Stimulated activated CD4-positive, alpha-beta T cell treated with anti-CD3 and anti-CD28 coated beads, Interleukin-2, amount 100 ng/mL, for 48 hours (primary cell): ENCODE measurements at regions not wholly inside any gene's neighbourhood (a gene's known extent, or its start where the extent isn't known, plus 50 kb on each side); places are given as distances from the start of the nearest gene placed in this dataset.

Experiments used
- DNase-seq, 2 donors: peaks; one replicate each; pipeline ENCODE4 v3.0.0-alpha.2; 2020

- DNase-seq: no peak
Observed at GRCh38 chr21:39051588-39051949, 131.7 kb downstream of the PSMG1 start.

GRCh38 chr21:39050841-39051587 is 132.2 kb downstream of the PSMG1 start:
- no peak for DNase-seq

- no peak for DNase-seq
Observed at GRCh38 chr21:39048574-39048973, 134.7 kb downstream of the PSMG1 start.

GRCh38 chr21:39048064-39048463 is 135.2 kb downstream of the PSMG1 start:
- DNase-seq: no peak

GRCh38 chr21:39047046-39047445 is 136.2 kb downstream of the PSMG1 start:
- DNase-seq: no peak

GRCh38 chr21:39046236-39046916 is 136.9 kb downstream of the PSMG1 start:
- no peak for DNase-seq

- no peak for DNase-seq
Observed at GRCh38 chr21:39041816-39042215, 141.4 kb downstream of the PSMG1 start.

GRCh38 chr21:39040494-39041110 is 142.6 kb downstream of the PSMG1 start:
- DNase-seq: no peak

GRCh38 chr21:39037807-39038405 is 145.3 kb downstream of the PSMG1 start:
- peak in 1 of 2 donors; percentile 4 for DNase-seq

GRCh38 chr21:39036581-39036980 is 146.7 kb downstream of the PSMG1 start:
- DNase-seq: no peak

- DNase-seq: no peak
Observed at GRCh38 chr21:39034590-39035536, 148.4 kb downstream of the PSMG1 start.

- DNase-seq: no peak
Observed at GRCh38 chr21:39033878-39034589, 149.2 kb downstream of the PSMG1 start.

GRCh38 chr21:39029900-39030884 is 153.1 kb downstream of the PSMG1 start:
- DNase-seq: no peak

GRCh38 chr21:39029086-39029755 is 154.0 kb downstream of the PSMG1 start:
- no peak for DNase-seq

- no peak for DNase-seq
Observed at GRCh38 chr21:39025198-39025597, 158.1 kb downstream of the PSMG1 start.

- no peak for DNase-seq
Observed at GRCh38 chr21:39024538-39024937, 158.7 kb downstream of the PSMG1 start.

GRCh38 chr21:39022863-39023693 is 160.2 kb downstream of the PSMG1 start:
- no peak for DNase-seq

GRCh38 chr21:39022466-39022862 is 160.8 kb downstream of the PSMG1 start:
- no peak for DNase-seq

- no peak for DNase-seq
Observed at GRCh38 chr21:39022035-39022434, 161.2 kb downstream of the PSMG1 start.
